H1 (cell line): ENCODE measurements at regions not wholly inside any gene's neighbourhood (a gene's known extent, or its start where the extent isn't known, plus 50 kb on each side); places are given as distances from the start of the nearest gene placed in this dataset.

Experiments
- CTCF ChIA-PET: fragments of 300-600 bp; sonication (Branson Sonifier 250); formaldehyde crosslinking; loops from one replicate; lab custom pipeline; 2021; ENCODE audit not compliant: partially characterized antibody; lab: Charles Lee
- POLR2A ChIA-PET: fragments of 300-600 bp; sonication (Branson Sonifier 250); formaldehyde crosslinking; loops from one replicate; lab custom pipeline; 2021; ENCODE audit warnings: inconsistent platforms; ENCODE audit not compliant: partially characterized antibody; lab: Charles Lee
- DNase-seq, 2 experiments: peaks; one replicate each; pipeline versions ENCODE4 v3.0.0 to v3.0.0-alpha.2; 2010 to 2022; ENCODE audit warnings: low spot score in 2 of 2, low read depth in 1 of 2, mixed read lengths in 1 of 2
- FAIRE-seq: peaks from 2 replicates; lab custom pipeline; 2011; peaks lifted over from hg19 to GRCh38; lab: Jason Lieb, UNC
- H2AFZ ChIP-seq: 2 replicates; pipeline ENCODE4 v1.8.1; 2012; ENCODE audit warnings: low read length, inconsistent platforms
- H2AK5ac ChIP-seq: 2 replicates; pipeline ENCODE4 v1.6.1; 2013; ENCODE audit warnings: low read depth, low read length
- H2BK120ac ChIP-seq: replicated peaks from 2 replicates; pipeline ENCODE3; 2013; ENCODE audit warnings: low read depth, low read length, inconsistent platforms
- H2BK12ac ChIP-seq: 2 replicates; pipeline ENCODE4 v1.6.1; 2013; ENCODE audit warnings: low read depth, low read length
- H2BK15ac ChIP-seq: 2 replicates; pipeline ENCODE4 v1.6.1; 2013; ENCODE audit warnings: low read length
- H2BK20ac ChIP-seq: 2 replicates; pipeline ENCODE4 v1.6.1; 2013; ENCODE audit warnings: low read length
- H2BK5ac ChIP-seq: 2 replicates; pipeline ENCODE4 v1.6.1; 2013; ENCODE audit warnings: low read depth, low read length
- H3K14ac ChIP-seq: 2 replicates; pipeline ENCODE4 v1.6.1; 2013; ENCODE audit warnings: inconsistent platforms; ENCODE audit not compliant: insufficient read length
- H3K18ac ChIP-seq: 2 replicates; pipeline ENCODE4 v1.6.1; 2013; ENCODE audit warnings: low read length; ENCODE audit errors: extremely low read depth
- H3K23ac ChIP-seq: 2 replicates; pipeline ENCODE4 v1.6.1; 2013; ENCODE audit warnings: inconsistent platforms; ENCODE audit not compliant: insufficient read length
- H3K23me2 ChIP-seq: 2 replicates; pipeline ENCODE4 v1.6.1; 2013; ENCODE audit warnings: low read depth, low read length
- H3K27ac ChIP-seq: 2 replicates; pipeline ENCODE4 v1.6.1; 2011; ENCODE audit warnings: low read depth, low read length, inconsistent platforms
- H3K27me3 ChIP-seq, 4 experiments: replicated peaks in 1 of 4; 1 replicate in 1 of 4; 2 replicates in 3 of 4; pipeline versions ENCODE4 v1.6.1 to v1.8.1; 2011 to 2013; ENCODE audit warnings: low read length in 3 of 4, mild to moderate bottlenecking in 3 of 4, inconsistent platforms in 2 of 4, mixed read lengths in 2 of 4, moderate library complexity in 1 of 4; ENCODE audit not compliant: control insufficient read depth in 3 of 4, insufficient read depth in 3 of 4; ENCODE audit errors: extremely low read depth in 1 of 4
- H3K36me3 ChIP-seq, 4 experiments: 2 replicates each; pipeline versions ENCODE4 v1.6.1 to v1.8.1; 2011 to 2013; ENCODE audit warnings: mild to moderate bottlenecking in 4 of 4, low read length in 3 of 4, moderate library complexity in 2 of 4, control low read depth in 1 of 4, inconsistent platforms in 1 of 4; ENCODE audit not compliant: insufficient read depth in 4 of 4, control insufficient read depth in 2 of 4
- H3K4ac ChIP-seq: replicated peaks from 2 replicates; pipeline ENCODE3; 2013; ENCODE audit warnings: low read length, low read depth, mixed read lengths, inconsistent platforms; ENCODE audit not compliant: insufficient read length
- H3K4me1 ChIP-seq, 4 experiments: replicated peaks in 1 of 4; 1 replicate in 1 of 4; 2 replicates in 3 of 4; pipeline versions ENCODE4 v1.6.1 to v1.8.1; 2011 to 2013; ENCODE audit warnings: low read length in 3 of 4, inconsistent platforms in 2 of 4, mixed read lengths in 1 of 4; ENCODE audit not compliant: insufficient read depth in 4 of 4, control insufficient read depth in 3 of 4
- H3K4me2 ChIP-seq, 2 experiments: 2 replicates each; pipeline versions ENCODE4 v1.6.1 to v1.8.1; 2011 to 2013; ENCODE audit warnings: low read depth in 2 of 2, low read length in 2 of 2, control low read depth in 1 of 2, inconsistent platforms in 1 of 2, mild to moderate bottlenecking in 1 of 2; ENCODE audit not compliant: insufficient read depth in 1 of 2
- H3K4me3 ChIP-seq, 4 experiments: fragments of 200-600, 300-600 bp in 1 of 4; sonication (generic), shearing (Covaris generic), sonication (Bioruptor Twin) in 1 of 4; 2 replicates each; pipeline versions ENCODE4 v1.5.1 to v1.8.1; 2011 to 2016; ENCODE audit warnings: low read length in 4 of 4, low read depth in 3 of 4, control low read depth in 2 of 4, inconsistent platforms in 2 of 4, mild to moderate bottlenecking in 2 of 4, mixed read lengths in 1 of 4, moderate library complexity in 1 of 4; ENCODE audit not compliant: insufficient read depth in 2 of 4; ENCODE audit errors: extremely low read depth in 1 of 4
- H3K56ac ChIP-seq: replicated peaks from 2 replicates; pipeline ENCODE3; 2013; ENCODE audit warnings: low read depth, mild to moderate bottlenecking, mixed read lengths, low read length, inconsistent platforms; ENCODE audit not compliant: insufficient read length
- H3K79me1 ChIP-seq: 2 replicates; pipeline ENCODE4 v1.6.1; 2013; ENCODE audit warnings: low read depth, low read length, control low read depth
- H3K79me2 ChIP-seq, 2 experiments: 2 replicates each; pipeline versions ENCODE4 v1.6.1 to v1.8.1; 2012 to 2013; ENCODE audit warnings: low read length in 2 of 2, mild to moderate bottlenecking in 2 of 2, inconsistent platforms in 1 of 2; ENCODE audit not compliant: insufficient read depth in 2 of 2, control insufficient read depth in 1 of 2
- H3K9ac ChIP-seq, 4 experiments: replicated peaks in 1 of 4; 1 replicate in 1 of 4; 2 replicates in 3 of 4; pipeline versions ENCODE4 v1.6.1 to v1.8.1; 2011 to 2013; ENCODE audit warnings: low read depth in 3 of 4, low read length in 3 of 4, control low read depth in 2 of 4, mild to moderate bottlenecking in 2 of 4, moderate library complexity in 2 of 4, inconsistent platforms in 1 of 4; ENCODE audit errors: extremely low read depth in 1 of 4
- H3K9me3 ChIP-seq, 2 experiments: 2 replicates each; pipeline versions ENCODE4 v1.6.1 to v1.8.1; 2012 to 2013; ENCODE audit warnings: mild to moderate bottlenecking in 2 of 2, moderate library complexity in 2 of 2, control low read depth in 1 of 2, inconsistent platforms in 1 of 2, low read depth in 1 of 2, low read length in 1 of 2, mixed read lengths in 1 of 2; ENCODE audit not compliant: insufficient read depth in 2 of 2
- H4K20me1 ChIP-seq, 2 experiments: replicated peaks in 1 of 2; 2 replicates each; pipeline versions ENCODE3 to v1.8.1; 2011 to 2013; ENCODE audit warnings: inconsistent platforms in 2 of 2, low read length in 2 of 2, mild to moderate bottlenecking in 1 of 2; ENCODE audit not compliant: insufficient read depth in 2 of 2, control insufficient read depth in 1 of 2
- H4K5ac ChIP-seq: 2 replicates; pipeline ENCODE4 v1.6.1; 2013; ENCODE audit warnings: low read length, low read depth, mixed read lengths, inconsistent platforms; ENCODE audit not compliant: insufficient read length
- H4K8ac ChIP-seq: 2 replicates; pipeline ENCODE4 v1.8.0; 2013; ENCODE audit warnings: mild to moderate bottlenecking, moderate library complexity, low read length, inconsistent platforms; ENCODE audit not compliant: insufficient read depth; ENCODE audit errors: extremely low read depth
- H4K91ac ChIP-seq: replicated peaks from 2 replicates; pipeline ENCODE3; 2013; ENCODE audit warnings: low read length, mixed read lengths, inconsistent platforms; ENCODE audit not compliant: insufficient read length
- ATF2 ChIP-seq: IDR thresholded peaks from 2 replicates; pipeline ENCODE4 v1.6.1; 2012; ENCODE audit warnings: low read length, inconsistent platforms
- CEBPB ChIP-seq: IDR thresholded peaks from 2 replicates; pipeline ENCODE4 v1.6.1; 2012; ENCODE audit warnings: low read depth, low read length
- GABPA ChIP-seq: IDR thresholded peaks from 2 replicates; pipeline ENCODE4 v1.6.1; 2011; ENCODE audit warnings: mild to moderate bottlenecking, low read length, moderate library complexity, borderline replicate concordance; ENCODE audit not compliant: insufficient read depth
- JUN ChIP-seq: IDR thresholded peaks from 2 replicates; pipeline ENCODE4 v1.6.1; 2011; ENCODE audit warnings: low read depth, mild to moderate bottlenecking, improper control_type of control experiment, low read length
- TBP ChIP-seq: IDR thresholded peaks from 2 replicates; pipeline ENCODE4 v1.6.1; 2011; ENCODE audit warnings: low read depth, low read length, improper control_type of control experiment
- TEAD4 ChIP-seq: IDR thresholded peaks from 2 replicates; pipeline ENCODE4 v1.6.1; 2012; ENCODE audit warnings: low read depth, low read length, inconsistent platforms, mixed read lengths
- USF2 ChIP-seq: IDR thresholded peaks from 2 replicates; pipeline ENCODE4 v1.6.1; 2011; ENCODE audit warnings: low read length, improper control_type of control experiment
- WGBS, 2 experiments: shearing (Covaris generic) in 1 of 2; methylation state at CpG; one replicate each; pipeline versions ENCODE4 v1.1.6 to v1.1.7; 2013 to 2015; ENCODE audit warnings: low lambda C conversion rate in 2 of 2, mixed read lengths in 2 of 2, inconsistent platforms in 1 of 2, low coverage in 1 of 2, missing lambda C conversion rate in 1 of 2; ENCODE audit not compliant: insufficient replicate concordance in 2 of 2, insufficient coverage in 1 of 2, insufficient read length in 1 of 2; ENCODE audit errors: extremely low coverage in 1 of 2, missing lambda C conversion rate in 1 of 2; 5-methylcytosine and 5-hydroxymethylcytosine counted together

- H4K91ac ChIP-seq: no peak overlapping the region
- no peak overlapping the region for H3K27ac ChIP-seq
- CTCF ChIA-PET: interaction anchor here (0.5 kb wide), 1 partner anchor 235 kb away, joined by 4 read pairs; no protein-coding TSS in a partner anchor
- H3K27me3 ChIP-seq: no peaks in the 10 kb centered on the region
- H3K14ac ChIP-seq: no peak overlapping the region
- H2AK5ac ChIP-seq: no peak overlapping the region
- no peaks in the 10 kb centered on the region for H3K23me2 ChIP-seq
- H3K36me3 ChIP-seq: no peaks in the 10 kb centered on the region
- no peak overlapping the region for H2BK12ac ChIP-seq
- H3K4me1 ChIP-seq: no peaks in the 10 kb centered on the region
- H4K8ac ChIP-seq: no peak overlapping the region
- no peak overlapping the region for H2BK20ac ChIP-seq
- H4K5ac ChIP-seq: no peak overlapping the region
- no peaks in the 10 kb centered on the region for H3K79me2 ChIP-seq
- H3K4me3 ChIP-seq: no peak overlapping the region
- H3K9ac ChIP-seq: no peak overlapping the region
- no peak overlapping the region for H3K4ac ChIP-seq
- H3K56ac ChIP-seq: no peak overlapping the region
- H3K9me3 ChIP-seq: no peaks in the 10 kb centered on the region
- no peak for DNase-seq
- TF ChIP-seq GABPA: no peak
- no peak for TF ChIP-seq CEBPB
- no peak for TF ChIP-seq ATF2
- no peak for TF ChIP-seq USF2
- no peak for TF ChIP-seq TBP
- TF ChIP-seq JUN: no peak
- no peak for TF ChIP-seq TEAD4
- TF ChIP-seq, all 59 proteins: peak for 0
- Histone ChIP-seq H2AFZ (no peak overlapping the region), H3K18ac (no peak overlapping the region), H4K20me1 (no peaks in the 10 kb centered on the region), H2BK15ac (no peak overlapping the region), H2BK120ac (no peak overlapping the region), H3K79me1 (no peaks in the 10 kb centered on the region), H2BK5ac (no peak overlapping the region), H3K4me2 (no peak overlapping the region), H3K23ac (no peak overlapping the region)
- FAIRE-seq: no peak
- WGBS, 2 experiments: 87% methylated on average over 2 of the region's 2 CpGs; no CpG with 5 or more reads in 1 of the 2 experiments
- POLR2A ChIA-PET: no interaction called here
These were observed 57.7 kb upstream of the VEGFC start for GRCh38 chr4:176850436-176850835.
